ENCODE measurements at regions not wholly inside any gene's neighbourhood (a gene's known extent, or its start where the extent isn't known, plus 50 kb on each side); places are given as distances from the start of the nearest gene placed in this dataset.

DNA sequence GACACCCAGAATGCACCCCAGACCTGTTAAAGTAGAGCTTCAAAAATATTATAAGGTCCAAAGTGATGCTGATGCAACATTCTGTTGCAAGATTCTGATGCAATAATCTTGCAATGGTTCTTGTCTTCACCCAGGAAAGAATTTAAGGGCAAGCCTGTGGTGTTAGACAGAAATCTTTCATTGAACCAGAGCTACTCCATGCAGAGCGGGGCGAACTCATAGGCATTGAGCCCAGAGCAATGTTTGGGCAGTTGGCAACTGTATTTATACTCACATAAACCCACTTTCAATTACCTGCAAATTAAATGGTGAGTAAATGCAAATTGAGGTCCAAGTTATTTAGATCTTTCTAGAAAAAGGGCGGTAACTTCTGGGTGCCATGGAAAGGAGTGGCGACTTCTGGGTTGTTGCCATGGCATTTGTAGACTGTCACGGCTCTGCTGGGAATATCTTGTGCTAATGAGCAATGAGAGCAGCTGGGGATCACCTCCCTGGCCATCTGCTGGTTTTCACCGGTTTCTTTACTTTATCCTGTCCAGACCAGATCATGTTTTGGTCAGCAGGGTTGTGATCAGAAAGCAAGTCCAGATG, 163.4 kb downstream of the ICE1 start:
- Histone ChIP-seq H3K9me3 (ENCODE audit: control insufficient read depth, low read depth, low read length) (peaks cover 11% of the 10 kb centered on the region), H3K27me3 (ENCODE audit: insufficient read depth, low read length) (no peaks in the 10 kb centered on the region), H3K4me1 (ENCODE audit: insufficient read depth, low read length) (no peaks in the 10 kb centered on the region), H3K18ac (ENCODE audit: insufficient read length, low read depth, low read length) (no peak overlapping the region), H3K4ac (ENCODE audit: low read depth, low read length) (no peak overlapping the region), H3K4me2 (ENCODE audit: insufficient read depth, insufficient read length, low read length) (no peak overlapping the region), H4K20me1 (ENCODE audit: control insufficient read depth, insufficient read depth, insufficient read length) (no peaks in the 10 kb centered on the region), H3K23me2 (ENCODE audit: insufficient read length, low read depth, low read length, poor library complexity, severe bottlenecking) (no peaks in the 10 kb centered on the region), H4K8ac (replicated peaks; ENCODE audit: insufficient read length, low read depth, low read length) (no peak overlapping the region), H2BK12ac (ENCODE audit: insufficient read length, low read depth, low read length) (no peak overlapping the region), H4K5ac (ENCODE audit: insufficient read length, low read depth, low read length) (no peak overlapping the region), H2AK5ac (ENCODE audit: insufficient read length, low read length) (no peak overlapping the region), H3K9ac (ENCODE audit: extremely low read depth, insufficient read length, low read length) (no peak overlapping the region), H3T11ph (ENCODE audit: low read length) (no peak overlapping the region), H2BK20ac (ENCODE audit: low read depth, low read length, poor library complexity, severe bottlenecking) (no peak overlapping the region), H3K14ac (ENCODE audit: insufficient read depth, low read length) (no peak overlapping the region), H3K23ac (ENCODE audit: insufficient read length, low read depth, low read length) (no peak overlapping the region), H2BK120ac (ENCODE audit: low read depth, low read length, poor library complexity, severe bottlenecking) (no peak overlapping the region), H3K56ac (ENCODE audit: insufficient read length, low read depth, low read length) (no peak overlapping the region), H4K91ac (ENCODE audit: insufficient read length, low read depth, low read length) (no peak overlapping the region), H3K27ac (ENCODE audit: insufficient read length, low read depth, low read length) (no peak overlapping the region), H3K79me1 (ENCODE audit: insufficient read depth, low read depth, low read length, poor library complexity, severe bottlenecking) (no peaks in the 10 kb centered on the region), H3K79me2 (ENCODE audit: insufficient read depth, low read length) (no peaks in the 10 kb centered on the region), H2BK15ac (ENCODE audit: low read depth, low read length) (no peak overlapping the region), H2AFZ (ENCODE audit: low read length) (no peak overlapping the region), H2BK5ac (ENCODE audit: insufficient read length, low read length) (no peak overlapping the region)
- H3K9me3 Mint-ChIP-seq: peaks cover 6 to 7% of the 10 kb centered on the region in 2 experiments; a peak in 3 of 5 replicates
- no peak overlapping the region for H3K4me3 Mint-ChIP-seq
- no peak overlapping the region for H3K27ac Mint-ChIP-seq
- TF ChIP-seq, protein P1, sequence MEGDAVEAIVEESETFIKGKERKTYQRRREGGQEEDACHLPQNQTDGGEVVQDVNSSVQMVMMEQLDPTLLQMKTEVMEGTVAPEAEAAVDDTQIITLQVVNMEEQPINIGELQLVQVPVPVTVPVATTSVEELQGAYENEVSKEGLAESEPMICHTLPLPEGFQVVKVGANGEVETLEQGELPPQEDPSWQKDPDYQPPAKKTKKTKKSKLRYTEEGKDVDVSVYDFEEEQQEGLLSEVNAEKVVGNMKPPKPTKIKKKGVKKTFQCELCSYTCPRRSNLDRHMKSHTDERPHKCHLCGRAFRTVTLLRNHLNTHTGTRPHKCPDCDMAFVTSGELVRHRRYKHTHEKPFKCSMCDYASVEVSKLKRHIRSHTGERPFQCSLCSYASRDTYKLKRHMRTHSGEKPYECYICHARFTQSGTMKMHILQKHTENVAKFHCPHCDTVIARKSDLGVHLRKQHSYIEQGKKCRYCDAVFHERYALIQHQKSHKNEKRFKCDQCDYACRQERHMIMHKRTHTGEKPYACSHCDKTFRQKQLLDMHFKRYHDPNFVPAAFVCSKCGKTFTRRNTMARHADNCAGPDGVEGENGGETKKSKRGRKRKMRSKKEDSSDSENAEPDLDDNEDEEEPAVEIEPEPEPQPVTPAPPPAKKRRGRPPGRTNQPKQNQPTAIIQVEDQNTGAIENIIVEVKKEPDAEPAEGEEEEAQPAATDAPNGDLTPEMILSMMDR (conservative IDR thresholded peaks at IDR 0.05): no peak
- no peaks in the 10 kb centered on the region for H3K4me1 Mint-ChIP-seq
- peaks cover 2% of the 10 kb centered on the region; the same call in 1 of the 2 replicates for H3K27me3 Mint-ChIP-seq (ENCODE audit: low read depth)
- DNase-seq: no peak
- peaks cover 0 to 8% (median 0%) of the 10 kb centered on the region in 3 experiments; a peak in 2 of 7 replicates for H3K36me3 Mint-ChIP-seq (ENCODE audit: insufficient read depth in 1 of 3, low read depth in 3 of 3)
- WGBS (ENCODE audit: extremely low coverage, insufficient read length, low lambda C conversion rate): no CpG with 5 or more reads among the region's 6 CpGs
